Tibial artery (tissue), 4 donors: ENCODE measurements at regions not wholly inside any gene's neighbourhood (a gene's known extent, or its start where the extent isn't known, plus 50 kb on each side); places are given as distances from the start of the nearest gene placed in this dataset.

ENCODE experiments used
- DNase-seq, 2 donors: peaks; one replicate each; pipeline ENCODE4 v3.0.0-alpha.2; 2019
- H3K27ac ChIP-seq, 2 donors: fragments of 200-600 bp; sonication (generic) in 1 of 2; 1 replicate in 1 of 2; 2 replicates in 1 of 2; pipeline ENCODE4 v1.5.1; 2018 to 2019; ENCODE audit warnings: mild to moderate bottlenecking in 1 of 2
- H3K27me3 ChIP-seq, 2 donors: fragments of 200-600 bp; sonication (generic) in 1 of 2; one replicate each; pipeline versions ENCODE4 v1.5.1 to v1.6.0; 2016 to 2019
- H3K36me3 ChIP-seq, 3 donors: fragments of 200-600 bp; sonication (generic) in 2 of 3; one replicate each; pipeline ENCODE4 v1.5.1; 2016 to 2019; ENCODE audit warnings: mild to moderate bottlenecking in 2 of 3
- H3K4me1 ChIP-seq, 4 donors: fragments of 200-600 bp; sonication (generic) in 2 of 4; 1 replicate in 3 of 4; 2 replicates in 1 of 4; pipeline ENCODE4 v1.5.1; 2016 to 2019
- H3K4me3 ChIP-seq, 2 donors: fragments of 200-600 bp; sonication (generic) in 1 of 2; 1 replicate in 1 of 2; 2 replicates in 1 of 2; pipeline ENCODE4 v1.5.1; 2018 to 2019; ENCODE audit warnings: mild to moderate bottlenecking in 2 of 2
- H3K9me3 ChIP-seq, 3 donors: fragments of 200-600 bp; sonication (generic) in 1 of 3; one replicate each; pipeline ENCODE4 v1.5.1; 2016 to 2019
- CTCF ChIP-seq, 2 experiments: fragments of 200-600 bp in 1 of 2; fragments of 450-650 bp in 1 of 2; IDR thresholded peaks; one replicate each; pipeline ENCODE4 v1.5.1; 2017 to 2019; ENCODE audit warnings: antibody characterized with exemption in 2 of 2, mild to moderate bottlenecking in 1 of 2, moderate library complexity in 1 of 2
- intact Hi-C: fragments of 100-400 bp; cut with DNase I; formaldehyde crosslinking; loops from one replicate; pipeline ENCODE4 v1.15.0; 2023; ENCODE audit warnings: low total_unique reads

- no peaks in the 10 kb centered on the region for H3K36me3 ChIP-seq
- no peak overlapping the region for H3K27ac ChIP-seq
- no peaks in the 10 kb centered on the region for H3K4me1 ChIP-seq
- no peak overlapping the region for H3K4me3 ChIP-seq
- intact Hi-C loops: no loop called here
- H3K27me3 ChIP-seq: no peaks in the 10 kb centered on the region
- no peaks in the 10 kb centered on the region for H3K9me3 ChIP-seq
- no peak for TF ChIP-seq CTCF (IDR thresholded peaks at IDR 0.05)
- no peak for DNase-seq
Observed at GRCh38 chr4:64518600-64518999, 109.3 kb upstream of the TECRL start.

DNA sequence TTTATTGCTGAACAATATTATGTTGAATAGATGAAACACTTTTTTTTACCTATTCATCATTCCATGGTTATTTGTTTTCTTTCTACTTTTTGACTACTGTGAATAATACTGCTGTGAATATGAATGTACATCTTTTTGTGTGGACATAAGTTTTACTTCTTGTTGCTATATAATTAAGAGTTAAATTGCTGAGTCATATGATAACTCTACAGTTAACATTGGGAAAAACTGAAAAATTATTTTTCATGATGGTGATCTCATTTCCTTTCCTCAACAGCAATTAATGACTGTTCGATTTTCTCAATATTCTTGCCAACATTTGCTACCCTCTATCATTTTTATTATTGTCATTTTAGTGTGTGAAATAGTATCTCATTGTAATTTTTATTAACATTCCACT is 106.9 kb upstream of the TECRL start:
- Histone ChIP-seq H3K36me3 (no peaks in the 10 kb centered on the region), H3K27me3 (no peaks in the 10 kb centered on the region), H3K4me1 (no peaks in the 10 kb centered on the region), H3K9me3 (no peaks in the 10 kb centered on the region), H3K4me3 (no peak overlapping the region), H3K27ac (no peak overlapping the region)
- intact Hi-C loops: no loop called here
- no peak for TF ChIP-seq CTCF (IDR thresholded peaks at IDR 0.05)
- no peak for DNase-seq

GRCh38 chr4:64508089-64508488 is 98.8 kb upstream of the TECRL start:
- Histone ChIP-seq H3K4me3 (no peak overlapping the region), H3K27me3 (no peaks in the 10 kb centered on the region), H3K36me3 (no peaks in the 10 kb centered on the region), H3K4me1 (no peaks in the 10 kb centered on the region), H3K9me3 (no peaks in the 10 kb centered on the region), H3K27ac (no peak overlapping the region)
- no peak for TF ChIP-seq CTCF (IDR thresholded peaks at IDR 0.05)
- no peak for DNase-seq
- intact Hi-C loops: no loop called here

DNA sequence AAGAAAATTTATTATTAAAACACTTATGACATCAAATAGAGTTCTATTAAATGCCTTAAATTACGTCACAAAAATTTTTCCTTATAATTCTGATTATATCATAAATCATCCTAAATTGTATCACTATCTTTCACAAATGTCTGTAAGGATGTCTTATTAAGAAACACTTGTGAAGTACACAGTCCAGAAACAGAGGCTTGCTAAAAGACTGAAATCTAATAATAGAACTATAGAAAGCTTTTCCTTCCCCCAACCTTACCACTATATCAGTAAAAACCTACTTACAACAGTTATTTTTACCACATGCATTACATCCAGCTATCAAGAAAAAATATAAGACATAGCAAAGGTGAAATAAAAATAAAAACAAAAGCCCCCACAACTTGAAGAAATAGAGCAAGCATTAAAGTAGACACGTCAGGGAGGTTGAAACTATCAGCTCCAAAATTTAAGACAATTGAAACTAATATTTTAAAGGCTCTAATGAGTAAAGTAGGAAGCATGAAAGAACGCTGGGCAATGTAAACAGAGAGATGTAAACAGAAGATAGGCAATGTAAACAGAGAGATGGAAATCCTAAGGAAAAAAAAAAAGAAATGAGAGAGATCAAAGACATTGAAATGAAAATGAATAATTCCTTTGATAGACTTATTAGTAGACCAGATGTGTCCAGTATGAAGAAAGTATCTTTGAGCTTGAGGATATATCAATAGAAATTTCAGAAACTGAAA is 94.9 kb upstream of the TECRL start:
- Histone ChIP-seq H3K4me1 (no peaks in the 10 kb centered on the region), H3K36me3 (no peaks in the 10 kb centered on the region), H3K9me3 (no peaks in the 10 kb centered on the region), H3K4me3 (no peak overlapping the region), H3K27me3 (no peaks in the 10 kb centered on the region), H3K27ac (no peak overlapping the region)
- no peak for DNase-seq
- TF ChIP-seq CTCF (IDR thresholded peaks at IDR 0.05): no peak
- intact Hi-C loops: no loop called here

DNA sequence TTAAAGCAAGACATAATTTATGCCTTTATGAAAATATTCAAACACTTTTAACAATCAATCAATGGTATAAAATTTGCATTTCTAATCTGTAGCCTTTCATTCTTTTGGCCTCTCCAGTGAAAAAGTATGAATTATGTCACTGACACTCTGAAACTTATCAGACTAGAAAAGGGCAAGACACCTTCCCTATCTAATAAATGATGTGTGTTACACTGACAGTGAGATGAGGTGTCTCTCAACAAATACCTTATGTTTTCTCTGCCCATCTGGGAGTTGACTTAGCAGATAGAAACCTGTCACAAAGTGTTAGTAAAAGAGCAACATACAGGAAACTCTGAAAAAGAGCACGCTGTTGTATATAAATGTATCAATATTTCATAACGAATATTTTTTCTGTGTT is 94.2 kb upstream of the TECRL start:
- intact Hi-C loops: no loop called here
- H3K27me3 ChIP-seq: no peaks in the 10 kb centered on the region
- H3K9me3 ChIP-seq: no peaks in the 10 kb centered on the region
- H3K27ac ChIP-seq: no peak overlapping the region
- H3K4me1 ChIP-seq: no peaks in the 10 kb centered on the region
- H3K4me3 ChIP-seq: no peak overlapping the region
- DNase-seq: no peak
- no peak for TF ChIP-seq CTCF (IDR thresholded peaks at IDR 0.05)
- no peaks in the 10 kb centered on the region for H3K36me3 ChIP-seq

DNA sequence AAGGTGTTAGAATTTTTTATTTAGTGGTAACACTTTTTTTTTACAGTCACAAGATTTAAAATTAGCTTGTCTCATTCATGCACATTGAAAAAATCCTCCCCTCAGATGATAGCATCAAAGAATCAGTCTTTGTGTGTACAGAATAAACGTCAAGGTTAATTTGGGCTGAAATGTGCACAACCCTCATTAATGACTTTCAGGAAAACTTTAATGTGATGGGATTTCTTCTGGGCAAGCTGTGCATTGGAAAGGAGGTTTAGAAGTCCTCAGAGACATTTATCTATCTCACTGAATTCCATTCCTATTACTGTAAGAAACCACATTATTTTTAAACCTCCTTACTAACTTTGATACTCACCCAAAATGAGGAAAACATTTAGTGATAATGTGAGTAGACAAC is 88.2 kb upstream of the TECRL start:
- no peaks in the 10 kb centered on the region for H3K27me3 ChIP-seq
- no peak overlapping the region for H3K4me3 ChIP-seq
- H3K9me3 ChIP-seq: no peaks in the 10 kb centered on the region
- TF ChIP-seq CTCF (IDR thresholded peaks at IDR 0.05): no peak
- intact Hi-C loops: no loop called here
- DNase-seq: no peak
- no peak overlapping the region for H3K27ac ChIP-seq
- H3K36me3 ChIP-seq: no peaks in the 10 kb centered on the region
- no peaks in the 10 kb centered on the region for H3K4me1 ChIP-seq
